GM10248 (cell line): ENCODE measurements at regions not wholly inside any gene's neighbourhood (a gene's known extent, or its start where the extent isn't known, plus 50 kb on each side); places are given as distances from the start of the nearest gene placed in this dataset.

Experiments
- CTCF ChIA-PET: fragments of 300-600 bp; sonication (Branson Sonifier 250); formaldehyde crosslinking; extraction: SDS; loops from one replicate; lab custom pipeline; 2021; ENCODE audit warnings: antibody characterized with exemption; lab: Yijun Ruan, JAX
- POLR2A ChIA-PET: fragments of 350-650 bp; sonication (Branson Sonifier 250); formaldehyde crosslinking; extraction: SDS; loops from one replicate; lab custom pipeline; 2020; ENCODE audit warnings: antibody characterized with exemption; lab: Yijun Ruan, JAX
- DNase-seq: peaks from one replicate; pipeline ENCODE4 v3.0.0; 2012; ENCODE audit errors: extremely low spot score
- TF ChIP-seq, protein P1 (sequence below): IDR thresholded peaks from 2 replicates; pipeline ENCODE4 v1.5.1; 2012; ENCODE audit warnings: mild to moderate bottlenecking, low read depth; ENCODE audit errors: extremely low read depth, missing control alignments, control extremely low read depth

DNA sequence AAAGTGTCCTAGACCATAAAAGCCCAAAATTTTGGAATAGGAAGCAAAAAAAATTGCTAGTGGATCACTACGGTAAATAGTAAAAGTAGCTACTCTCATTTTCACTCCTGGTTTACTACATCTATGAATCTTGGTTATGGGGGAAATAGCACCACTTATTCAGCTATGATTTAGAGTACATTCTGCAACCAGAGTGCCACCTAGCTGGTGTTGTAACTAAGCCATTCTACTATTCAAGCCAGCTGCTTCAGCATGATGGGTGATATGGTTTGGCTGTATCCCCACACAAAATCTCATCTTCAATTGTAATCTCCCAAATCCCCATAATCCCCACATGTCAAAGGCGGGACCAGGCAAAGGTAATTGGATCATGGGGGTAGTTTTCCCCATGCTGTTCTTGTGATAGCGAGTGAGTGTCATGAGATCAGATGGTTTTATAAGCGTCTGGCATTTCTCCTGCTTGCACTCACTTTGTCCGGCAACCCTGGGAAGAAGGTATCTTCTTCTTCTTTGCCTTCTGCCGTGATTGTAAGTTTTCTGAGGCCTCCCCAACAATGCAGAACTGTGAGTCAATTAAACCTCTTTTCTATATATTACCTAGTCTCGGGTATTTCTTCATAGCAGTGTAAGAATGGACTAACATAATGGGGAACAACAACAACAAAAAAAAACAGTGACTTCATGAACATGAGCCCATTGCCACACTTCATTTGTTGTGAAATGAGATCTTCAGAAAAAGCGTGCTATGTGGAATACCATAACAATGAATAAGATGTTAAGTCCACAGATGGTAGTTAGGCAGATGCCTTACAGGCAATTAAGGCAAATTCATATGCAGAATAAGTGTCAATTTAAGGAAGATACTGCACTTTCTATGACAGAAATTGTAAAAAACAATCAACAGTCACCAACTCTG is 280.1 kb downstream of the PABPC4L start:
- TF ChIP-seq, protein P1, sequence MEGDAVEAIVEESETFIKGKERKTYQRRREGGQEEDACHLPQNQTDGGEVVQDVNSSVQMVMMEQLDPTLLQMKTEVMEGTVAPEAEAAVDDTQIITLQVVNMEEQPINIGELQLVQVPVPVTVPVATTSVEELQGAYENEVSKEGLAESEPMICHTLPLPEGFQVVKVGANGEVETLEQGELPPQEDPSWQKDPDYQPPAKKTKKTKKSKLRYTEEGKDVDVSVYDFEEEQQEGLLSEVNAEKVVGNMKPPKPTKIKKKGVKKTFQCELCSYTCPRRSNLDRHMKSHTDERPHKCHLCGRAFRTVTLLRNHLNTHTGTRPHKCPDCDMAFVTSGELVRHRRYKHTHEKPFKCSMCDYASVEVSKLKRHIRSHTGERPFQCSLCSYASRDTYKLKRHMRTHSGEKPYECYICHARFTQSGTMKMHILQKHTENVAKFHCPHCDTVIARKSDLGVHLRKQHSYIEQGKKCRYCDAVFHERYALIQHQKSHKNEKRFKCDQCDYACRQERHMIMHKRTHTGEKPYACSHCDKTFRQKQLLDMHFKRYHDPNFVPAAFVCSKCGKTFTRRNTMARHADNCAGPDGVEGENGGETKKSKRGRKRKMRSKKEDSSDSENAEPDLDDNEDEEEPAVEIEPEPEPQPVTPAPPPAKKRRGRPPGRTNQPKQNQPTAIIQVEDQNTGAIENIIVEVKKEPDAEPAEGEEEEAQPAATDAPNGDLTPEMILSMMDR, result no peak
- CTCF ChIA-PET, result no interaction called here
- POLR2A ChIA-PET, result no interaction called here
- no peak for DNase-seq

DNA sequence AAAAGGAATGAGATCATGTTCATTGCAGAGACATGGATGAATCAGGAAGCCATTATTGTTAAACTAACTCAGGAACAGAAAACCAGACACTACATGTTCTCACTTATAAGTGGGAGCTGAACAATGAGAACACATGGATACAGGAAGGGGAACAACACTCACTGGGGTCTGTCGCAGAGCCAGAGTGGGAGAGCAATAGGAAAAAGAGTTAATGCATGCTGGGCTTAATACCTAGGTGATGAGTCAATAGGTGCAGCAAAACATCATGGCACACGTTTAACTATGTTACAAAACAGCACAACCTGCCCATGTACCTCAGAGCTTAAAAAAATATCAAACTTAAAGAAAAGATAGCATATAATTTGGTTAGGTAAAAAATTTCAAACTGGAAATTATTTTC is 281.4 kb downstream of the PABPC4L start:
- TF ChIP-seq, protein P1, result no peak
- POLR2A ChIA-PET, result no interaction called here
- no peak for DNase-seq
- CTCF ChIA-PET, result no interaction called here

DNA sequence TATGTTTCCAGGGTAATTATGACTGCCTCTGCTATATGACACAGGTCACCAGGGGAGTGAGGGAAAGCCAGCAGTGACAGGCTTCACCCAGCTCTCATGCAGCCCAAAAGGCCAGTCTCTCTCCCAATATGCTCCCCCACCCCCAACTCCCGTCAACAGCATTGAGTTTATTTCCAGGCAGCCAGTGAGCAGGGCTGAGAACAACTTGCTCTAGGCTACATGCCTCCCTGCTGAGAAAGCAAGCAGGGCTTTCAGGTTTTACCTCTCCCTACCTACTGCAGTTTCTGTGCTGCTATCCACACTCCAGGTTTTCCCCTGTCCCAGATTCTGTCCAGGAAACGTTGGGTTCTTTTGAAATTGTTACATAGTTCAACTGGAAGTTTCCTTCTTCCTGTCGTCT is 291.4 kb downstream of the PABPC4L start:
- ChIA-PET CTCF (no interaction called here), POLR2A (no interaction called here)
- no peak for DNase-seq
- TF ChIP-seq, protein P1, result no peak

DNA sequence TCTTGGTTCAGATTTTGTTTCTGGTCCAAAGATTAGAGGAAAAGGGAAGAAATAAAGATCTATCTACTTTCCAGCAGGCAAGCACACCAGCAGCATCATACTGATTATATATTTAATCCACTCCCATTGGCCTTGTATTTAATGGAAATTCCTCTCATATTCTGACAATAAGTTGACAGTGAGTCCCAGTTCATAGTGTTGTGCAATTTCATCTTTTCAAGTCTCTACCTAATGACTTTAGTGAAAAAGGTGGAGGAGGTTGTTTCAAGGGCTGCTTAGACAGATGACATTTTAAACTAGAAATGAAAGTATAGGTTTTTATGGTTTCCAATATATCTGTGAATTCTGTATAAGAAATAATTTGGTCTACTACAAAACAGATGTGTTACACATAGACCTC is 298.6 kb downstream of the PABPC4L start:
- TF ChIP-seq, protein P1, result no peak
- CTCF ChIA-PET, result no interaction called here
- no peak for DNase-seq
- POLR2A ChIA-PET, result no interaction called here

DNA sequence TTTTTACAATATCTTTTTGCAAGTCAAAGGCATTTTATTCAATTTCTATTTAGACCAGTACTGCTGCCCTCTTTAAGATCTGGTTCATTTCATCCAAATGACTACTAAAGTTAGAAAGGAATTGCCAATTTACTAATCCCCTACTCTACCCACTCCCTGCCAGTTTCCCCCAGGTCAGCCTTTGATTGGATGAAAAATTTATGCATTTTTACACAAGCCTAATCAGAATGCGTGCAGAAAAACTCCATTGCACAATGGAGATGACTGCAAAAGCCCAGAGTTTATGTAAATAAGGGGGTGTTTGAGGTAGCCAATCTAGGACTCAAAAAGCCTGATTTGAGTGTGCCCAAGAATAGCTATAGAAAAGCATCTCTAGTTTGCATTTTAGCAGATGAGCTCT is 310.6 kb downstream of the PABPC4L start:
- DNase-seq, result no peak
- TF ChIP-seq, protein P1, result no peak
- CTCF ChIA-PET, result interaction anchor here (1.1 kb wide), 1 partner anchor 16 kb away, joined by 3 read pairs; no protein-coding TSS in a partner anchor
- POLR2A ChIA-PET, result no interaction called here

DNA sequence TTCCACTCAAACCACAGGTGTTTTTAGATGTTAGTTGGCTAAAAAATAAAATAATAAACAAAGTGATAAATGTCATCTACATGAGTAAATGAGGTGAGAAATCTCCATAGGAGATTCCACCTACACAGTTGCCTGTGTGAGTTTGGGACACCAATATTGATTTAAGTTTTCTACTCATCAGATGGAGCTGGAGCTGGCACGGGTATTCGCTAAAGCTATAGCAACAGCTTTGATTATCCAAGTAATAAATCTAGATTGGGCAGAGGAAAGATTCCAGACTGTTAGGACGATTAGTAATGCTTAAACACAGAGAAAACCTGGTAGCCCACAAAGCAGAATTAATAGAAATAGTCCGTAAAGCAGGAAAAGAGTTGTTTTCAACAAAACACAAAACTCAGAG is 313.9 kb downstream of the PABPC4L start:
- CTCF ChIA-PET, result no interaction called here
- TF ChIP-seq, protein P1, result no peak
- DNase-seq, result no peak
- POLR2A ChIA-PET, result no interaction called here
